DOHH2 (cell line): ENCODE measurements at regions not wholly inside any gene's neighbourhood (a gene's known extent, or its start where the extent isn't known, plus 50 kb on each side); places are given as distances from the start of the nearest gene placed in this dataset.

Experiments
- EZH2phosphoT487 ChIP-seq: fragments of 200-600 bp; sonication (generic); IDR thresholded peaks from 2 replicates; pipeline ENCODE4 v1.6.1; 2017; ENCODE audit warnings: borderline replicate concordance, mild to moderate bottlenecking, antibody characterized with exemption, low read length, moderate library complexity, mixed read lengths
- TF ChIP-seq, protein P1 (sequence below): fragments of 200-600 bp; sonication (generic); IDR thresholded peaks from one replicate; pipeline ENCODE4 v1.5.1; 2014; ENCODE audit warnings: antibody characterized with exemption, mild to moderate bottlenecking, low read depth, low read length; ENCODE audit not compliant: poor library complexity, severe bottlenecking

DNA sequence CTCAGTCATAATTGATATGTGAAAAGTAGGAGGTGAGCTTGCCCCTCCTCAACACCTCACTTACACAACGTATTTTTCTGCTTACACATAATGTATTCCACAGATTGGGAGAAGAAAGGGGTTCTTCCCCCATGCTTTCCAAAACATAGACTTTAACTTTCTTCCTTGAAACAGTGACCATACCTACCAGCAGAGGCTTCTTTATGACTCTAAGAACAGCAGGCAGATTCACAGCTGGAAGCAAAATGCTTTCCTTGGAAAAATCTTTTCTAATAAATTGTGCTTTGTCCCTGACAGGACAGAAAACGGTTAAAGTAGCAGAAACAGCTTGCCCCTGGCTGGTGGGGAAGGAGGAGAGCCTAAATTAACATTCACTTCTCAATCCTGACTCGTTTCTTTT lies 629.1 kb upstream of the IMPG1 start:
- TF ChIP-seq, protein P1, sequence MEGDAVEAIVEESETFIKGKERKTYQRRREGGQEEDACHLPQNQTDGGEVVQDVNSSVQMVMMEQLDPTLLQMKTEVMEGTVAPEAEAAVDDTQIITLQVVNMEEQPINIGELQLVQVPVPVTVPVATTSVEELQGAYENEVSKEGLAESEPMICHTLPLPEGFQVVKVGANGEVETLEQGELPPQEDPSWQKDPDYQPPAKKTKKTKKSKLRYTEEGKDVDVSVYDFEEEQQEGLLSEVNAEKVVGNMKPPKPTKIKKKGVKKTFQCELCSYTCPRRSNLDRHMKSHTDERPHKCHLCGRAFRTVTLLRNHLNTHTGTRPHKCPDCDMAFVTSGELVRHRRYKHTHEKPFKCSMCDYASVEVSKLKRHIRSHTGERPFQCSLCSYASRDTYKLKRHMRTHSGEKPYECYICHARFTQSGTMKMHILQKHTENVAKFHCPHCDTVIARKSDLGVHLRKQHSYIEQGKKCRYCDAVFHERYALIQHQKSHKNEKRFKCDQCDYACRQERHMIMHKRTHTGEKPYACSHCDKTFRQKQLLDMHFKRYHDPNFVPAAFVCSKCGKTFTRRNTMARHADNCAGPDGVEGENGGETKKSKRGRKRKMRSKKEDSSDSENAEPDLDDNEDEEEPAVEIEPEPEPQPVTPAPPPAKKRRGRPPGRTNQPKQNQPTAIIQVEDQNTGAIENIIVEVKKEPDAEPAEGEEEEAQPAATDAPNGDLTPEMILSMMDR = no peak
- TF ChIP-seq EZH2phosphoT487 = no peak
